ENCODE measurements at regions not wholly inside any gene's neighbourhood (a gene's known extent, or its start where the extent isn't known, plus 50 kb on each side); places are given as distances from the start of the nearest gene placed in this dataset.

- no peak for DNase-seq (ENCODE audit: extremely low read depth in 1 of 11, low read depth in 9 of 11, low spot score in 4 of 11)
These were observed 1180.9 kb upstream of the ADGRL3 start for GRCh38 chr4:60019180-60019579.

GRCh38 chr4:60019946-60020345 lies 1180.2 kb upstream of the ADGRL3 start:
- no peak for DNase-seq (ENCODE audit: extremely low read depth in 1 of 11, low read depth in 9 of 11, low spot score in 4 of 11)

- DNase-seq (ENCODE audit: extremely low read depth in 1 of 11, low read depth in 9 of 11, low spot score in 4 of 11): no peak
These were observed 1179.7 kb upstream of the ADGRL3 start for GRCh38 chr4:60020389-60020788.

DNA sequence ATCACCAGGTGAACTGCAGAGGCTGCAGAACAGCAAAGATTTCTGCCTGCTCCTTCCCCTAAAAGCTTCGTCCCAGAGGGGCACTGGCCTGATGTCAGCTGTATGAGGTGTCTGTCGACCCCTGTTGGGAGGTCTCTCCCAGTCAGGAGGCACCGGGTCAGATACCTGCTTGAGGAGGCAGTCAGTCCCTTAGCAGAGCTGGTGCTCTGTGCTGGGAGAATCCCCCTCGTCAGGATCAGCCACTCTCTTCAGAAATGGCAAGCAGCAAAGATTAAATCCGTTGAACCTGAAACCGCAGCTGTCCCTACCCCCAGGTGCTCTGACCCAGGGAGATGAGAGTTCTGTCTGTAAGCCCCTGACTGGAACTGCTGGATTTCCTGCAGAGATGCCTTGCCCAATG lies 1166.3 kb upstream of the ADGRL3 start:
- no peak for DNase-seq (ENCODE audit: extremely low read depth in 1 of 11, low read depth in 9 of 11, low spot score in 4 of 11)

- no peak for DNase-seq (ENCODE audit: extremely low read depth in 1 of 11, low read depth in 9 of 11, low spot score in 4 of 11)
These were observed 1165.8 kb upstream of the ADGRL3 start for GRCh38 chr4:60034361-60034760.

GRCh38 chr4:60039908-60040307 lies 1160.2 kb upstream of the ADGRL3 start:
- DNase-seq (ENCODE audit: extremely low read depth in 1 of 11, low read depth in 9 of 11, low spot score in 4 of 11): no peak

DNA sequence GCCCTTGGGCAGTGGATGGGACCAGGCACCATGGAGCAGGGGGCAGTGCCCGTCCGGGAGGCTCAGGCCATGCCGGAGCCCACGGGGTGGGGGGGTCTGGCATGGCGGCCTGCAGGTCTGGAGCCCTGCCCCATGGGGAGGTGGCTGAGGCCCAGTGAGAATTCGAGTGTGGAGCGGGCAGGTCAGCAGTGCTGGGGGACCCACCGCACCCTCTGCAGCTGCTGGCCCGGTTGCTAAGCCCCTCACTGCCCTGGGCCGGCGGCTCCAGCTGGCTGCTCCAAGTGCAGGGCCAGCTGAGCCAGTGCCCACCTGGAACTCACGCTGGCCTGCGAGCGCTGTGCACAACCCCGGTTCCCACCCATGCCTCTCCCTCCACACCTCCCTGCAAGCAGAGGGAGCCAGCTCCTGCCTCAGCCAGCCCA lies 1157.9 kb upstream of the ADGRL3 start:
- DNase-seq (ENCODE audit: extremely low read depth in 1 of 11, low read depth in 9 of 11, low spot score in 4 of 11): no peak

DNA sequence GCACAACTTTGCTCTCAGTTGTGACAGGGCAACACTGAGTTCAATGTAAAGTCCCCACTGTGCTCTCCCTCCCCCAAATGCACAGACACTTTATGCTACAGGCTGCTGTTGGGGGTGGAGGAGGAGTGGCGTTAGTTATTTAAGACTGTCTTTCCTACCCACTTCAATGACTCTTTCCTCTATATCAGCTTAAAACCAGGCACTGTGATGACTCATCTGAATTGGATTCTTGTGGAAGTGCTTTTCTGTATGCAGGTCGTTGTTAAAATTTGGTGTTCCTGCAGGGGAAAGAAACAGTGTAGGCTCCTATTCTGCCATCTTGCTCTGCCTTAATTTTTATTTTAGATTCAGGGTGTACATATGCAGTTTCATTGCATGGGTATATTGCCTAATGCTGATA lies 1157.2 kb upstream of the ADGRL3 start:
- no peak for DNase-seq (ENCODE audit: extremely low read depth in 1 of 11, low read depth in 9 of 11, low spot score in 4 of 11)

GRCh38 chr4:60078984-60079383 lies 1121.1 kb upstream of the ADGRL3 start:
- DNase-seq (ENCODE audit: extremely low read depth in 1 of 11, low read depth in 9 of 11, low spot score in 4 of 11): no peak

DNA sequence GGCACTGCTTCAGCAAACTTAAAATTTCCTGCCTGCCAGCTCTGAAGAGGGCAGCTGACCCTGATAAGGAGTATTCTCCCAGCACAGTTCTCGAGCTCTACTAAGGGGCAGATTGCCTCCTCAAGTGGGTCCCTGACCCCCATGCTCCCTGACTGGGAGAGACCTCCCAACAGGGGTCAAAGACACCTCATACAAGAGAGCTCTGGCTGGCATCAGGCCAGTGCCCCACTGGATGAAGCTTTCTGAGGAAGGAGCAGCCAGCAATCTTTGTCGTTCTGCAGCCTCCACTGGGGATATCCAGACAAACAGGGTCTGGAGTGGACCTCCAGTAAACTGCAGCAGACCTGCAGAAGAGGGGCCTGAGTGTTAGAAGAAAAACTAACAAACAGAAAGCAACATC lies 1118.3 kb upstream of the ADGRL3 start:
- no peak for DNase-seq (ENCODE audit: extremely low read depth in 1 of 11, low read depth in 9 of 11, low spot score in 4 of 11)

GRCh38 chr4:60088807-60089486 lies 1111.2 kb upstream of the ADGRL3 start:
- DNase-seq (ENCODE audit: extremely low read depth in 1 of 11, low read depth in 9 of 11, low spot score in 4 of 11): no peak

DNA sequence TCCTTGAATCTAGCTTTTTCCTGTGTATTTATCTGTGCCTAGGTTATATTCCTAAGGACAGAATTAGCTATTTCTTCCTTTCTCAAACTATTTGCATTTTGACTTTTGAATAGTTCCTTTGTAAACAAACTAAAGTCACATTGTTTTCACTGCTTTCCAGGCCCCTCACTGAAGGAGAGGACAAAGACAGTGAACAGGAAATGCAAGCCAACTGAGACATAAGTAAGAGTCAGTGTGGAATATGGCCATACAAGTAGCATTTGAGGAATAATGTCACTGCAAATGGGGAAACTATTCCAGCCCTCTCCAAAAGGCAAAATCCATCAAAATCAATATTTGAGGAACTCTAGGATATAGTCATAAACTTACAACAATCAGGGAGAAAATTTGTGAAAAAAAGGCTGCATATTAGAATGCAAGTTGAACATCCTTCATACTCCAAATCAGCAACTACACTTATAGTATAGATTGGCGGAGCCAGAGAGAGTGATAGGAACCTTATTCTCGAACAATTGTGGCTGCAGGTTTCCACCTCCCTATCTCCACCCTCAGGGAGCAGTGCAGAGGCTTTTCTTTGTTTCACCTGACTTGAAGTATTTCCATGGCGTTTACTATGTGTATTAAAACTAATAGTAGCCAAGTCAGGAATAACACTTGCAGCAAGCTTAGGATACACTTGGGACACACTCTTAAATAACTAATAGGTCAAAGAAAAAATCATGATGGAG lies 1110.4 kb upstream of the ADGRL3 start:
- DNase-seq (ENCODE audit: extremely low read depth in 1 of 11, low read depth in 9 of 11, low spot score in 4 of 11): no peak

- no peak for DNase-seq (ENCODE audit: extremely low read depth in 1 of 11, low read depth in 9 of 11, low spot score in 4 of 11)
These were observed 1103.5 kb upstream of the ADGRL3 start for GRCh38 chr4:60096676-60097075.

DNA sequence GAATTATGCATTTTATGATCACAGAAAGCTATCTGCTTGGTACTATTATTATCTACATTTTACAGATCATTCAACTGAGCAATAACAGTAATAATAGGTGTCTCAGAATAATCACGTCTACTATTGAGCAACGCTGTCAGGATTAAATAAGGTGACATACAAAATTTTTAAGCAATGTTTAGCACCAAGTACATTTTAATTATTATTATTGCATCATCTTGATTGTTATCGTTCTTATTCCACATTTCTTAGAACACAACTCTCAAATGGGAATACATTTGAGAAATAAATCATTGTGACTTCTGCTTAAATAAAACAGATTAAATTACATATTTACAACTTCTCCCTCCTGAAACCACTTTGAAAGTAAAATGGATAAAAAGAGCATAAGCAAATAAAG lies 1083.5 kb upstream of the ADGRL3 start:
- DNase-seq (ENCODE audit: extremely low read depth in 1 of 11, low read depth in 9 of 11, low spot score in 4 of 11): no peak

DNA sequence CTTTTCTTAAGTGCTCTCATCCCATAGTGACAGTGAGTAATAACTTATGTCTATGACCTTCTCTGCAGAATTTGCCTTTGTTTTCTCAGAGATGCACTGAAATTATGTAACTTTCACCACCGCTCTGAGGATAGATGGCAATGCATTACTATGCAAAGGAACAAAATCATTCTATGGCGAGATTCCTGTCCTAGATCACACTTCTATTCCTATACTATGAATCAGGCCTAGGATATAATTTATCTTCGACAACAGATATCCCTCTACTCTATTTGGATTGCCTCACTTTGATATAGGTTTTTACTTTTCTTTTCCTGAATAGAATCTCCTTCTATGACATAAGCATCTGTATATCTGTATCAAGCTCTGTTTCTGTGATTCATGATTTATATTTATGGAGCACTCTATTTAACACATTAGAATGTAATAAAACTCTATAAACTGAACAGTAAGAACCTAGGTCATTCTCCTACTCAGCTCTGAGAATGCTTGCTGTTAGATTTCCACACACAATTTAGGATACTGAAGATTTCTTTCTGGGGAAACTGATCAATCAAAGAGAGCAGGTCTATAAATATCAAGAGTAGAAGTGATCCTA lies 1082.3 kb upstream of the ADGRL3 start:
- DNase-seq (ENCODE audit: extremely low read depth in 1 of 11, low read depth in 9 of 11, low spot score in 4 of 11): no peak

- DNase-seq (ENCODE audit: extremely low read depth in 1 of 11, low read depth in 9 of 11, low spot score in 4 of 11): no peak
These were observed 1077.3 kb upstream of the ADGRL3 start for GRCh38 chr4:60122820-60123219.

GRCh38 chr4:60128888-60129287 lies 1071.2 kb upstream of the ADGRL3 start:
- no peak for DNase-seq (ENCODE audit: extremely low read depth in 1 of 11, low read depth in 9 of 11, low spot score in 4 of 11)

GRCh38 chr4:60129740-60130139 lies 1070.4 kb upstream of the ADGRL3 start:
- DNase-seq (ENCODE audit: extremely low read depth in 1 of 11, low read depth in 9 of 11, low spot score in 4 of 11): no peak

DNA sequence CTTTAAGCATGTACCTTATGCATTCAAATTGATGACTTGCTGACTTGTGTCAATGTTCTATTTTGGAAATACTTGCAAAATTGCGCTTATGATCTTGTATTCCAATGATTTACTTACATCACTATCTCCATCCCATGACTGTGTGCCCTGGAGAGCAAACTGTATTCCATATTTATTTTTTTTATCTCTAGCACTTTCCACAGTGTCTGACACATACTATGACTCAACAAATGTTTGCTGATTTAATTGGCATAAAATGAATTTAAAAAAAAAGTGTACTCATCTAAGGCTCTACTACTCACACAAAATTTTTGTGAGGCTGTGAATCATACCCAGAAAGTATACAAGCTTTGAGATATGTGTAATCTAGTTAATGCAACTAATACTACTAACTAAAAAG lies 1066.8 kb upstream of the ADGRL3 start:
- DNase-seq (ENCODE audit: extremely low read depth in 1 of 11, low read depth in 9 of 11, low spot score in 4 of 11): no peak

DNA sequence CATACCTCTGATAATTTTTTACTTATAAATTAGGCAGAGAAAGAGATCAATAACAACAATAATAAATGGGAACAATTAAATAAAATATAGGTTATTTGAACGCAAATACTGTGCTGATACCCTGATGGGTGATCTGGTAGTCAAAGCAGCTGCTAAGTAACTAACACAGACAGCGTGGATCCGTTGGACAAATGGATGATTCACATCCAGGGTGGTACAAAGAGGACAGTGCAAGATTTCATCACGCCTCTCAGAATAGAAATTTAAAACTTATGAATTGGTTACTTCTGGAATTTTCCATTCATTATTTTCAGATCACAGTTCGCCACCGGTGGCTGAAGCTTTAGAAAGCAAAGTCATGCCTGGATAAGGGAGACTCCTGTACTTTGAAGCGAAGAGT lies 1066.0 kb upstream of the ADGRL3 start:
- no peak for DNase-seq (ENCODE audit: extremely low read depth in 1 of 11, low read depth in 9 of 11, low spot score in 4 of 11)

GRCh38 chr4:60155088-60155487 lies 1045.0 kb upstream of the ADGRL3 start:
- DNase-seq (ENCODE audit: extremely low read depth in 1 of 11, low read depth in 9 of 11, low spot score in 4 of 11): no peak
